ENCODE measurements at regions not wholly inside any gene's neighbourhood (a gene's known extent, or its start where the extent isn't known, plus 50 kb on each side); places are given as distances from the start of the nearest gene placed in this dataset.
A peak's percentile ranks its signal among the peaks of the same experiment; 100 is the strongest.

GRCh38 chr17:52237151-52237550 lies 78.6 kb upstream of the CA10 start:
- no peaks in the 10 kb centered on the region for H3K36me3 ChIP-seq (ENCODE audit: control insufficient read depth, insufficient read depth, low read length, severe bottlenecking)
- H3K9me3 ChIP-seq (ENCODE audit: control insufficient read depth, low read length) = no peaks in the 10 kb centered on the region
- no peak overlapping the region for H3K4me3 ChIP-seq (ENCODE audit: low read length)
- H3K9ac ChIP-seq (ENCODE audit: low read length) = no peak overlapping the region
- peaks cover 3% of the 10 kb centered on the region for H3K4me1 ChIP-seq (ENCODE audit: control insufficient read depth, insufficient read depth, low read length)
- no peak for DNase-seq (ENCODE audit: low read depth)
- no peaks in the 10 kb centered on the region for H3K27me3 ChIP-seq (replicated peaks; ENCODE audit: control insufficient read depth, insufficient read depth, low read length)

GRCh38 chr17:52235516-52235915 lies 77.0 kb upstream of the CA10 start:
- DNase-seq (ENCODE audit: low read depth) = no peak
- H3K4me1 ChIP-seq (ENCODE audit: control insufficient read depth, insufficient read depth, low read length) = peaks cover 3% of the 10 kb centered on the region
- H3K36me3 ChIP-seq (ENCODE audit: control insufficient read depth, insufficient read depth, low read length, severe bottlenecking) = no peaks in the 10 kb centered on the region
- no peaks in the 10 kb centered on the region for H3K27me3 ChIP-seq (replicated peaks; ENCODE audit: control insufficient read depth, insufficient read depth, low read length)
- H3K4me3 ChIP-seq (ENCODE audit: low read length) = no peak overlapping the region
- H3K9ac ChIP-seq (ENCODE audit: low read length) = no peak overlapping the region
- no peaks in the 10 kb centered on the region for H3K9me3 ChIP-seq (ENCODE audit: control insufficient read depth, low read length)

- Histone ChIP-seq H3K9ac (ENCODE audit: low read length) (no peak overlapping the region), H3K4me1 (ENCODE audit: control insufficient read depth, insufficient read depth, low read length) (peaks cover 3% of the 10 kb centered on the region), H3K27me3 (replicated peaks; ENCODE audit: control insufficient read depth, insufficient read depth, low read length) (no peaks in the 10 kb centered on the region), H3K4me3 (ENCODE audit: low read length) (no peak overlapping the region), H3K36me3 (ENCODE audit: control insufficient read depth, insufficient read depth, low read length, severe bottlenecking) (no peaks in the 10 kb centered on the region), H3K9me3 (ENCODE audit: control insufficient read depth, low read length) (no peaks in the 10 kb centered on the region)
- DNase-seq (ENCODE audit: low read depth) = no peak
Measured at GRCh38 chr17:52233632-52234031, 75.1 kb upstream of the CA10 start.

GRCh38 chr17:52233176-52233575 lies 74.7 kb upstream of the CA10 start:
- no peaks in the 10 kb centered on the region for H3K36me3 ChIP-seq (ENCODE audit: control insufficient read depth, insufficient read depth, low read length, severe bottlenecking)
- DNase-seq (ENCODE audit: low read depth) = no peak
- H3K27me3 ChIP-seq (replicated peaks; ENCODE audit: control insufficient read depth, insufficient read depth, low read length) = no peaks in the 10 kb centered on the region
- H3K4me3 ChIP-seq (ENCODE audit: low read length) = no peak overlapping the region
- peaks cover 3% of the 10 kb centered on the region for H3K4me1 ChIP-seq (ENCODE audit: control insufficient read depth, insufficient read depth, low read length)
- H3K9ac ChIP-seq (ENCODE audit: low read length) = no peak overlapping the region
- no peaks in the 10 kb centered on the region for H3K9me3 ChIP-seq (ENCODE audit: control insufficient read depth, low read length)

- Histone ChIP-seq H3K4me3 (ENCODE audit: low read length) (no peak overlapping the region), H3K36me3 (ENCODE audit: control insufficient read depth, insufficient read depth, low read length, severe bottlenecking) (no peaks in the 10 kb centered on the region), H3K27me3 (replicated peaks; ENCODE audit: control insufficient read depth, insufficient read depth, low read length) (no peaks in the 10 kb centered on the region), H3K4me1 (ENCODE audit: control insufficient read depth, insufficient read depth, low read length) (peaks cover 2% of the 10 kb centered on the region), H3K9ac (ENCODE audit: low read length) (no peak overlapping the region), H3K9me3 (ENCODE audit: control insufficient read depth, low read length) (no peaks in the 10 kb centered on the region)
- DNase-seq (ENCODE audit: low read depth) = no peak
Measured at GRCh38 chr17:52228823-52229222, 70.3 kb upstream of the CA10 start.

GRCh38 chr17:52227926-52228325 lies 69.4 kb upstream of the CA10 start:
- Histone ChIP-seq H3K9ac (ENCODE audit: low read length) (no peak overlapping the region), H3K36me3 (ENCODE audit: control insufficient read depth, insufficient read depth, low read length, severe bottlenecking) (no peaks in the 10 kb centered on the region), H3K27me3 (replicated peaks; ENCODE audit: control insufficient read depth, insufficient read depth, low read length) (no peaks in the 10 kb centered on the region), H3K4me3 (ENCODE audit: low read length) (no peak overlapping the region), H3K9me3 (ENCODE audit: control insufficient read depth, low read length) (no peaks in the 10 kb centered on the region), H3K4me1 (ENCODE audit: control insufficient read depth, insufficient read depth, low read length) (peaks cover 2% of the 10 kb centered on the region)
- no peak for DNase-seq (ENCODE audit: low read depth)

- peak overlapping the region; percentile 51 for H3K9ac ChIP-seq (ENCODE audit: low read length)
- DNase-seq (ENCODE audit: low read depth) = no peak
- H3K4me1 ChIP-seq (ENCODE audit: control insufficient read depth, insufficient read depth, low read length) = peaks cover 8% of the 10 kb centered on the region
- H3K9me3 ChIP-seq (ENCODE audit: control insufficient read depth, low read length) = no peaks in the 10 kb centered on the region
- no peaks in the 10 kb centered on the region for H3K36me3 ChIP-seq (ENCODE audit: control insufficient read depth, insufficient read depth, low read length, severe bottlenecking)
- H3K4me3 ChIP-seq (ENCODE audit: low read length) = no peak overlapping the region
- no peaks in the 10 kb centered on the region for H3K27me3 ChIP-seq (replicated peaks; ENCODE audit: control insufficient read depth, insufficient read depth, low read length)
Measured at GRCh38 chr17:52213451-52213850, 54.9 kb upstream of the CA10 start.

GRCh38 chr17:52212851-52213250 lies 54.3 kb upstream of the CA10 start:
- Histone ChIP-seq H3K27me3 (replicated peaks; ENCODE audit: control insufficient read depth, insufficient read depth, low read length) (no peaks in the 10 kb centered on the region), H3K4me1 (ENCODE audit: control insufficient read depth, insufficient read depth, low read length) (peaks cover 8% of the 10 kb centered on the region), H3K9me3 (ENCODE audit: control insufficient read depth, low read length) (no peaks in the 10 kb centered on the region), H3K4me3 (ENCODE audit: low read length) (no peak overlapping the region), H3K36me3 (ENCODE audit: control insufficient read depth, insufficient read depth, low read length, severe bottlenecking) (no peaks in the 10 kb centered on the region), H3K9ac (ENCODE audit: low read length) (peak overlapping the region; percentile 27)
- DNase-seq (ENCODE audit: low read depth) = no peak

GRCh38 chr17:52209507-52209906 lies 51.0 kb upstream of the CA10 start:
- Histone ChIP-seq H3K36me3 (ENCODE audit: control insufficient read depth, insufficient read depth, low read length, severe bottlenecking) (no peaks in the 10 kb centered on the region), H3K27me3 (replicated peaks; ENCODE audit: control insufficient read depth, insufficient read depth, low read length) (no peaks in the 10 kb centered on the region), H3K9me3 (ENCODE audit: control insufficient read depth, low read length) (no peaks in the 10 kb centered on the region), H3K9ac (ENCODE audit: low read length) (no peak overlapping the region), H3K4me3 (ENCODE audit: low read length) (no peak overlapping the region), H3K4me1 (ENCODE audit: control insufficient read depth, insufficient read depth, low read length) (peaks cover 8% of the 10 kb centered on the region)
- no peak for DNase-seq (ENCODE audit: low read depth)
